KMS-11 (cell line): ENCODE measurements at regions not wholly inside any gene's neighbourhood (a gene's known extent, or its start where the extent isn't known, plus 50 kb on each side); places are given as distances from the start of the nearest gene placed in this dataset.
A peak's percentile ranks its signal among the peaks of the same experiment; 100 is the strongest.

Source experiments
- H2AFZ ChIP-seq: fragments of 200-600 bp; sonication (generic); 2 replicates; pipeline ENCODE4 v1.6.1; 2016; ENCODE audit warnings: antibody characterized with exemption, mixed run types, low read depth
- H3K27ac ChIP-seq: fragments of 200-600 bp; sonication (generic); 2 replicates; pipeline ENCODE4 v1.6.1; 2016; ENCODE audit warnings: mild to moderate bottlenecking, mixed run types
- H3K27me3 ChIP-seq: fragments of 200-600 bp; sonication (generic); 2 replicates; pipeline ENCODE4 v1.6.1; 2017; ENCODE audit warnings: mild to moderate bottlenecking, low read depth, mixed run types, moderate library complexity; ENCODE audit not compliant: insufficient read depth
- H3K36me3 ChIP-seq: fragments of 200-600 bp; sonication (generic); 2 replicates; pipeline ENCODE4 v1.6.1; 2017; ENCODE audit warnings: mild to moderate bottlenecking, mixed run types; ENCODE audit not compliant: insufficient read depth
- H3K4me1 ChIP-seq: fragments of 200-600 bp; sonication (generic); 2 replicates; pipeline ENCODE4 v1.6.1; 2016; ENCODE audit warnings: mild to moderate bottlenecking, low read depth, mixed run types; ENCODE audit not compliant: poor library complexity, severe bottlenecking
- H3K4me2 ChIP-seq: fragments of 200-600 bp; sonication (generic); 2 replicates; pipeline ENCODE4 v1.7.0; 2016; ENCODE audit warnings: mild to moderate bottlenecking, mixed run types
- H3K4me3 ChIP-seq: fragments of 200-600 bp; sonication (generic); IDR thresholded peaks from 2 replicates; pipeline ENCODE4 v1.6.1; 2017; ENCODE audit warnings: low read depth, low read length, mixed read lengths; ENCODE audit not compliant: insufficient read depth
- H3K79me2 ChIP-seq: fragments of 200-600 bp; sonication (generic); 2 replicates; pipeline ENCODE4 v1.6.1; 2016; ENCODE audit warnings: low read depth, mixed run types; ENCODE audit not compliant: insufficient read depth
- H3K9ac ChIP-seq: fragments of 200-600 bp; sonication (generic); 2 replicates; pipeline ENCODE4 v1.6.1; 2016; ENCODE audit warnings: mild to moderate bottlenecking, mixed run types
- H4K20me1 ChIP-seq: fragments of 200-600 bp; sonication (generic); 2 replicates; pipeline ENCODE4 v1.6.1; 2016; ENCODE audit warnings: mild to moderate bottlenecking, mixed run types; ENCODE audit not compliant: insufficient read depth
- TF ChIP-seq, protein P1 (sequence below): fragments of 200-600 bp; sonication (generic); conservative IDR thresholded peaks from 2 replicates; pipeline ENCODE4 v1.6.1; 2017; ENCODE audit warnings: low read depth, mild to moderate bottlenecking, antibody characterized with exemption, low read length, moderate library complexity, mixed read lengths

DNA sequence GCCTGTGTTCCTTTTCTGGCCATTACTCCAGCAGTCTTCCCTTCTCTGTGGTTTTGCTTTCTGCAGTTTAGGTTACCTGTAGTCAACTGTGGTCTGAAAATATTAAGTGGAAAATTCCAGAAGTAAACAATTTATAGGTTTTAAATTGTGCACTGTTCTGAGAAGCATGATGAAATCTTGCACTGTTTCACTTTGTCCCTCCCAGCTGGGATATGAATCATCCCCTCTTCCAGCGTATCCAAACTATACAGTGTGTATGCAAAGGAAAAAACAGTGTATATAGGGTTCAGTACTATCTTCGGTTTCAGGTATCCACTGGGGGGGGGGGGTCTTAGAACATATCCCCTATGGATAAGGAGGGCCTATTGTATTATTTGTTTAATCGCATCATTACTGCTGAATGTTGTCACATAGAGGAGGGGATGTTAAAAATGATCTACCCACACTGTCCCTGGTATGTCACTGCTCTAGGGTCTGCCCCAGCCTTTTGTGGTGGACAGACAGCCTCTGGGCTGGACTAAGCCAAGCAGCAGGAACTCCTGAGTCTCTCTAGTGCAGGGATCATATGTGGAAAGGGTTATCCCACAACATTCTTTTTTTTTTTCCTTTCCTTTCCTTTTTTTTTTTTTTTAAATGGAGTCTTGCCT, 109.1 kb upstream of the MAX start:
- no peak overlapping the region for H3K27ac ChIP-seq
- no peak overlapping the region for H3K4me3 ChIP-seq
- no peak overlapping the region for H3K9ac ChIP-seq
- H2AFZ ChIP-seq: no peak overlapping the region
- no peaks in the 10 kb centered on the region for H4K20me1 ChIP-seq
- no peaks in the 10 kb centered on the region for H3K79me2 ChIP-seq
- TF ChIP-seq, protein P1, sequence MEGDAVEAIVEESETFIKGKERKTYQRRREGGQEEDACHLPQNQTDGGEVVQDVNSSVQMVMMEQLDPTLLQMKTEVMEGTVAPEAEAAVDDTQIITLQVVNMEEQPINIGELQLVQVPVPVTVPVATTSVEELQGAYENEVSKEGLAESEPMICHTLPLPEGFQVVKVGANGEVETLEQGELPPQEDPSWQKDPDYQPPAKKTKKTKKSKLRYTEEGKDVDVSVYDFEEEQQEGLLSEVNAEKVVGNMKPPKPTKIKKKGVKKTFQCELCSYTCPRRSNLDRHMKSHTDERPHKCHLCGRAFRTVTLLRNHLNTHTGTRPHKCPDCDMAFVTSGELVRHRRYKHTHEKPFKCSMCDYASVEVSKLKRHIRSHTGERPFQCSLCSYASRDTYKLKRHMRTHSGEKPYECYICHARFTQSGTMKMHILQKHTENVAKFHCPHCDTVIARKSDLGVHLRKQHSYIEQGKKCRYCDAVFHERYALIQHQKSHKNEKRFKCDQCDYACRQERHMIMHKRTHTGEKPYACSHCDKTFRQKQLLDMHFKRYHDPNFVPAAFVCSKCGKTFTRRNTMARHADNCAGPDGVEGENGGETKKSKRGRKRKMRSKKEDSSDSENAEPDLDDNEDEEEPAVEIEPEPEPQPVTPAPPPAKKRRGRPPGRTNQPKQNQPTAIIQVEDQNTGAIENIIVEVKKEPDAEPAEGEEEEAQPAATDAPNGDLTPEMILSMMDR: no peak
- peaks cover 54% of the 10 kb centered on the region for H3K4me1 ChIP-seq
- no peaks in the 10 kb centered on the region for H3K36me3 ChIP-seq
- H3K27me3 ChIP-seq: no peaks in the 10 kb centered on the region
- H3K4me2 ChIP-seq: peak overlapping the region; percentile 58

DNA sequence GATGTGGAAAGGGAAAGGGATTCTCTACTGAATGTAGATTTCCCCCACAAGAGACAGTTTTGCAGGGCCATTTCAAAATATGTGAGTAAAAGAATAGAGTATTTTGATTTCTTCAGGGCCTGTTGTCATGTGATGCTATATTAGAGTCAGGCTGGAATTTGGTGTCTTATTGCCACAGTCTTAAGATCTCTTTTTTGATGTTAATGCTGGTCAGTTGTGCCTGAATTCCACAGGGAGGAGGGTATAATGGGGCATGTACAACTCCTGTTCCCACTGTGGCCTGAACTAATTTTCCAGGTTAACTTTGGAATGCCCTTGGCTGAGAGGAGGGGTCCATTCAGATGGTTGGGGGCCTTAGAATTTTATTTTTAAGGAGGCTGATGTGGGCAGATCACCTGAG, 111.0 kb upstream of the MAX start:
- H3K4me2 ChIP-seq: no peak overlapping the region
- no peaks in the 10 kb centered on the region for H3K27me3 ChIP-seq
- no peaks in the 10 kb centered on the region for H3K36me3 ChIP-seq
- TF ChIP-seq, protein P1: no peak
- no peak overlapping the region for H3K9ac ChIP-seq
- peaks cover 35% of the 10 kb centered on the region for H3K4me1 ChIP-seq
- no peak overlapping the region for H2AFZ ChIP-seq
- H3K4me3 ChIP-seq: no peak overlapping the region
- H3K27ac ChIP-seq: no peak overlapping the region
- no peaks in the 10 kb centered on the region for H3K79me2 ChIP-seq
- no peaks in the 10 kb centered on the region for H4K20me1 ChIP-seq

DNA sequence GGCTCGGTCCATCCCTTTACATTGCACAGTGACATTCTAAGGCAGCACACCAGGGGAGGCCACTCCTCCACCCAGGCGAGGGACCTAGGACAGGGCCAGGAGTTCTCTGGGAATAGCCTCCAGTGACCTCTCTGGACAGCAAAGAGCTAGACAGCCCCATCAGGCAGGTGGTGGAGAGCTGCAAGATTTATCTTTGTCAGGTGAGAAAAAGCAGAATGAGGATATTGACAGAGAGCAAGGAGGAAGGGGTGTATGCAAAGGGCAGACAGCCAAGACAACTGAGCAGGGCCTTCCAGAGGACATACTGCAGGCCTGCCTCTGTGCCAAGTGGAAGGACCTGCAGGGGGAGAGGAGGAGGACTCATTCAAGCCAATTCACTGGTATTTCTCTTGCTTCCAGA, 112.4 kb upstream of the MAX start:
- Histone ChIP-seq H3K4me3 (no peak overlapping the region), H3K27ac (no peak overlapping the region), H3K4me1 (peaks cover 21% of the 10 kb centered on the region), H3K79me2 (no peaks in the 10 kb centered on the region), H4K20me1 (no peaks in the 10 kb centered on the region), H3K27me3 (no peaks in the 10 kb centered on the region), H3K4me2 (no peak overlapping the region), H2AFZ (no peak overlapping the region), H3K9ac (no peak overlapping the region), H3K36me3 (no peaks in the 10 kb centered on the region)
- TF ChIP-seq, protein P1: no peak

DNA sequence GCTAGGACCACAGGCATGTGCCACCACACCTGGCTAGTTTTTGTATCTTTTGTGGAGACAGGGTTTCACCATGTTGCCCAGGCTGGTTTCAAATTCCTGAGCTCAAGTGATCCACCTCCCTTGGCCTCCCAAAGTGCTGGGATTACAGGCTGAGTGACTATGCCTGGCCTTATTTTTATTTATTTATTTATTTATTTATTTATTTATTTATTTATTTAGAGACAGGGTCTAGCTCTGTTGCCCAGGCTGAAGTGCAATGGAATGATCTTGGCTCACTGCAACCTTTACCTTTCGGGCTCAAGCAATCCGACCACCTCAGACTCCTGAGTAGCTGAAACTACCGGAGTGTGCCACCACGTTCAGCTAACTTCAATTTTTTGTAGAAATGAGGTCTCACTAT, 117.0 kb upstream of the MAX start:
- TF ChIP-seq, protein P1: no peak
- Histone ChIP-seq H3K4me1 (peaks cover 12% of the 10 kb centered on the region), H3K36me3 (no peaks in the 10 kb centered on the region), H3K79me2 (no peaks in the 10 kb centered on the region), H3K27me3 (no peaks in the 10 kb centered on the region), H3K9ac (no peak overlapping the region), H4K20me1 (no peaks in the 10 kb centered on the region), H2AFZ (no peak overlapping the region), H3K27ac (no peak overlapping the region), H3K4me3 (no peak overlapping the region), H3K4me2 (no peak overlapping the region)
